H9 (cell line): ENCODE measurements at regions not wholly inside any gene's neighbourhood (a gene's known extent, or its start where the extent isn't known, plus 50 kb on each side); places are given as distances from the start of the nearest gene placed in this dataset.

Experiments
- DNase-seq: peaks from one replicate; pipeline ENCODE4 v3.0.0-alpha.2; 2017
- H2AFZ ChIP-seq: one replicate; pipeline ENCODE4 v1.6.1; 2013; ENCODE audit warnings: mild to moderate bottlenecking, low read length, control low read depth, moderate library complexity
- H2AK5ac ChIP-seq: 2 replicates; pipeline ENCODE4 v1.6.1; 2013; ENCODE audit warnings: low read length, control low read depth, mixed read lengths; ENCODE audit not compliant: insufficient read length
- H2BK120ac ChIP-seq: one replicate; pipeline ENCODE4 v1.6.1; 2013; ENCODE audit warnings: low read depth, mild to moderate bottlenecking, low read length, control low read depth, inconsistent platforms; ENCODE audit not compliant: poor library complexity, severe bottlenecking
- H2BK12ac ChIP-seq: 2 replicates; pipeline ENCODE4 v1.6.1; 2013; ENCODE audit warnings: low read length, control low read depth, mixed read lengths, low read depth; ENCODE audit not compliant: insufficient read length
- H2BK15ac ChIP-seq: 2 replicates; pipeline ENCODE4 v1.6.1; 2013; ENCODE audit warnings: low read depth, low read length, control low read depth
- H2BK20ac ChIP-seq: one replicate; pipeline ENCODE4 v1.6.1; 2013; ENCODE audit warnings: low read depth, mild to moderate bottlenecking, low read length, control low read depth, inconsistent platforms; ENCODE audit not compliant: poor library complexity, severe bottlenecking
- H2BK5ac ChIP-seq: 2 replicates; pipeline ENCODE4 v1.6.1; 2013; ENCODE audit warnings: low read length, control low read depth, mixed read lengths; ENCODE audit not compliant: insufficient read length
- H3K14ac ChIP-seq: 2 replicates; pipeline ENCODE4 v1.6.1; 2013; ENCODE audit warnings: low read length, control low read depth; ENCODE audit not compliant: insufficient read depth
- H3K18ac ChIP-seq: 2 replicates; pipeline ENCODE4 v1.6.1; 2013; ENCODE audit warnings: low read depth, mild to moderate bottlenecking, mixed read lengths, low read length, control low read depth; ENCODE audit not compliant: insufficient read length
- H3K23ac ChIP-seq: 2 replicates; pipeline ENCODE4 v1.6.1; 2013; ENCODE audit warnings: low read length, control low read depth, mixed read lengths, low read depth; ENCODE audit not compliant: insufficient read length
- H3K23me2 ChIP-seq: 2 replicates; pipeline ENCODE4 v1.6.1; 2013; ENCODE audit warnings: low read depth, mild to moderate bottlenecking, mixed read lengths, low read length, control low read depth; ENCODE audit not compliant: insufficient read length, poor library complexity, severe bottlenecking
- H3K27ac ChIP-seq: 2 replicates; pipeline ENCODE4 v1.5.1; 2013; ENCODE audit warnings: low read length, control low read depth, mixed read lengths, low read depth; ENCODE audit not compliant: insufficient read length
- H3K27me3 ChIP-seq: 2 replicates; pipeline ENCODE4 v1.6.1; 2013; ENCODE audit warnings: low read length, control low read depth, inconsistent platforms; ENCODE audit not compliant: insufficient read depth
- H3K4ac ChIP-seq: 2 replicates; pipeline ENCODE4 v1.6.1; 2013; ENCODE audit warnings: low read depth, mild to moderate bottlenecking, control low read depth, inconsistent platforms, low read length, moderate library complexity
- H3K4me1 ChIP-seq: 2 replicates; pipeline ENCODE4 v1.6.1; 2013; ENCODE audit warnings: low read length, control low read depth, inconsistent platforms; ENCODE audit not compliant: insufficient read depth
- H3K4me2 ChIP-seq: 2 replicates; pipeline ENCODE4 v1.6.1; 2013; ENCODE audit warnings: low read length, control low read depth, mixed read lengths; ENCODE audit not compliant: insufficient read length, insufficient read depth
- H3K56ac ChIP-seq: 2 replicates; pipeline ENCODE4 v1.6.1; 2013; ENCODE audit warnings: low read depth, mild to moderate bottlenecking, mixed read lengths, low read length, control low read depth; ENCODE audit not compliant: insufficient read length
- H3K79me1 ChIP-seq: 2 replicates; pipeline ENCODE4 v1.6.1; 2013; ENCODE audit warnings: low read depth, mild to moderate bottlenecking, moderate library complexity, low read length, control low read depth, inconsistent platforms; ENCODE audit not compliant: insufficient read depth, poor library complexity, severe bottlenecking
- H3K79me2 ChIP-seq: 2 replicates; pipeline ENCODE4 v1.6.1; 2013; ENCODE audit warnings: low read length, control low read depth, inconsistent platforms; ENCODE audit not compliant: insufficient read depth
- H3K9ac ChIP-seq: 2 replicates; pipeline ENCODE4 v1.6.1; 2013; ENCODE audit warnings: low read length, control low read depth, mixed read lengths; ENCODE audit not compliant: insufficient read length; ENCODE audit errors: extremely low read depth
- H3K9me3 ChIP-seq: one replicate; pipeline ENCODE4 v1.6.1; 2013; ENCODE audit warnings: low read depth, low read length, inconsistent platforms; ENCODE audit not compliant: control insufficient read depth
- H3T11ph ChIP-seq: one replicate; pipeline ENCODE4 v1.6.1; 2013; ENCODE audit warnings: mild to moderate bottlenecking, low read length, control low read depth, inconsistent platforms
- H4K20me1 ChIP-seq: one replicate; pipeline ENCODE4 v1.6.1; 2013; ENCODE audit not compliant: control insufficient read depth, insufficient read length, insufficient read depth
- H4K5ac ChIP-seq: 2 replicates; pipeline ENCODE4 v1.6.1; 2013; ENCODE audit warnings: low read depth, mild to moderate bottlenecking, mixed read lengths, low read length, control low read depth; ENCODE audit not compliant: insufficient read length
- H4K8ac ChIP-seq: replicated peaks from 2 replicates; pipeline ENCODE4 v1.6.1; 2013; ENCODE audit warnings: low read length, control low read depth, mixed read lengths, low read depth; ENCODE audit not compliant: insufficient read length
- H4K91ac ChIP-seq: 2 replicates; pipeline ENCODE4 v1.6.1; 2013; ENCODE audit warnings: low read depth, mild to moderate bottlenecking, moderate library complexity, mixed read lengths, low read length, control low read depth; ENCODE audit not compliant: insufficient read length
- H3K27ac Mint-ChIP-seq, 3 experiments: 2 replicates in 2 of 3; 3 replicates in 1 of 3; pipeline ENCODE4 v1.8.0; 2020 to 2021; ENCODE audit warnings: mixed read lengths in 3 of 3, mild to moderate bottlenecking in 1 of 3, moderate library complexity in 1 of 3
- H3K27me3 Mint-ChIP-seq: 2 replicates; pipeline ENCODE4 v1.8.0; 2021; ENCODE audit warnings: low read depth, mild to moderate bottlenecking, moderate library complexity, mixed read lengths
- H3K36me3 Mint-ChIP-seq, 3 experiments: 2 replicates in 2 of 3; 3 replicates in 1 of 3; pipeline ENCODE4 v1.8.0; 2020 to 2021; ENCODE audit warnings: low read depth in 3 of 3, mixed read lengths in 3 of 3; ENCODE audit not compliant: insufficient read depth in 1 of 3
- H3K4me1 Mint-ChIP-seq, 2 experiments: 2 replicates each; pipeline ENCODE4 v1.8.0; 2020; ENCODE audit warnings: mixed read lengths in 2 of 2
- H3K4me3 Mint-ChIP-seq, 2 experiments: 2 replicates in 1 of 2; 3 replicates in 1 of 2; pipeline ENCODE4 v1.8.0; 2020 to 2021; ENCODE audit warnings: mild to moderate bottlenecking in 2 of 2, mixed read lengths in 2 of 2, moderate library complexity in 1 of 2
- H3K9me3 Mint-ChIP-seq, 2 experiments: 2 replicates in 1 of 2; 3 replicates in 1 of 2; pipeline ENCODE4 v1.8.0; 2020; ENCODE audit warnings: mild to moderate bottlenecking in 2 of 2, mixed read lengths in 2 of 2, moderate library complexity in 1 of 2
- WGBS: extraction: QIAGEN DNeasy Blood & Tissue Kit; methylation state at CpG from one replicate; pipeline ENCODE4 v1.1.7; 2013; ENCODE audit warnings: missing lambda C conversion rate, low lambda C conversion rate, mixed read lengths; ENCODE audit not compliant: insufficient read length; ENCODE audit errors: extremely low coverage; 5-methylcytosine and 5-hydroxymethylcytosine counted together
- TF ChIP-seq, protein P1 (sequence below): fragments of 200-600 bp; sonication (generic); conservative IDR thresholded peaks from 3 replicates; pipeline ENCODE4 v1.8.0; 2021; ENCODE audit warnings: antibody characterized with exemption, mild to moderate bottlenecking

DNA sequence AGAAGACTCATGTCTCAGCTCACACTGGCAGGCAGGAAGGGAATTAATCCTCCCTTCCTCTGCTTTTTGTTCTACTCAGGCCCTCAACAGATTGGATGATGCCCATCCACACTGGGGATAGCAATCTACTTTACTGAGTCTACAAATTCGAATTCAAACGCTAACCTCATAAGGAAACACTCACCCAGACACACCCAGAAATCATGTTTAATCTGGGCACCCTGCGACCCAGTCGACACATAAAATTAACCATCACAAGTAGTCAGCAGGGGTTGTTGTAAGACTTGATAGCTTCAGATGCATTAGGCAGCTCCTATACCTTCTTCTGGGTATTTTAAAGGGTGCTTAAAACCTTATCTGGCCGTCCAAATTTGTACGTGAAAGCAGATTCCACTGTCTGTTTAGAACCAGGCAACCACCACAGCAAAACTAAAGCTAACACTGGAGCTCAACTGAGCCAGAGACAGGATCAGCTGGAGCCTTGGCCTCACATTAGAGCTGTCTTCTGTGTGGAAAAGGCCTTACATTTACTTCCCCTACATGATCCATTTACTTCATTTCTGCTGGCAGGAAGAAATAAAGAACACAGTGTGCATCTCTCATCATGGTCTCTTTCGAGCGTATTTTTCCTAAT is 407.3 kb upstream of the PPP2R3A start:
- no peak for DNase-seq
- no peak overlapping the region for H3K18ac ChIP-seq
- H3K4me3 Mint-ChIP-seq, result no peak overlapping the region
- H4K5ac ChIP-seq, result no peak overlapping the region
- H3K36me3 Mint-ChIP-seq, result no peaks in the 10 kb centered on the region
- H3K56ac ChIP-seq, result no peak overlapping the region
- no peak overlapping the region for H2BK120ac ChIP-seq
- H3T11ph ChIP-seq, result no peak overlapping the region
- no peak overlapping the region for H3K27ac Mint-ChIP-seq
- no peak overlapping the region for H3K4ac ChIP-seq
- H3K4me2 ChIP-seq, result no peak overlapping the region
- H2AK5ac ChIP-seq, result no peak overlapping the region
- H2BK5ac ChIP-seq, result no peak overlapping the region
- no peaks in the 10 kb centered on the region for H3K79me1 ChIP-seq
- TF ChIP-seq, protein P1, sequence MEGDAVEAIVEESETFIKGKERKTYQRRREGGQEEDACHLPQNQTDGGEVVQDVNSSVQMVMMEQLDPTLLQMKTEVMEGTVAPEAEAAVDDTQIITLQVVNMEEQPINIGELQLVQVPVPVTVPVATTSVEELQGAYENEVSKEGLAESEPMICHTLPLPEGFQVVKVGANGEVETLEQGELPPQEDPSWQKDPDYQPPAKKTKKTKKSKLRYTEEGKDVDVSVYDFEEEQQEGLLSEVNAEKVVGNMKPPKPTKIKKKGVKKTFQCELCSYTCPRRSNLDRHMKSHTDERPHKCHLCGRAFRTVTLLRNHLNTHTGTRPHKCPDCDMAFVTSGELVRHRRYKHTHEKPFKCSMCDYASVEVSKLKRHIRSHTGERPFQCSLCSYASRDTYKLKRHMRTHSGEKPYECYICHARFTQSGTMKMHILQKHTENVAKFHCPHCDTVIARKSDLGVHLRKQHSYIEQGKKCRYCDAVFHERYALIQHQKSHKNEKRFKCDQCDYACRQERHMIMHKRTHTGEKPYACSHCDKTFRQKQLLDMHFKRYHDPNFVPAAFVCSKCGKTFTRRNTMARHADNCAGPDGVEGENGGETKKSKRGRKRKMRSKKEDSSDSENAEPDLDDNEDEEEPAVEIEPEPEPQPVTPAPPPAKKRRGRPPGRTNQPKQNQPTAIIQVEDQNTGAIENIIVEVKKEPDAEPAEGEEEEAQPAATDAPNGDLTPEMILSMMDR, result no peak
- H3K27me3 ChIP-seq, result no peaks in the 10 kb centered on the region
- no peak overlapping the region for H3K27ac ChIP-seq
- no peaks in the 10 kb centered on the region for H3K27me3 Mint-ChIP-seq
- no peaks in the 10 kb centered on the region for H3K9me3 ChIP-seq
- peaks cover 2 to 5% of the 10 kb centered on the region in 2 experiments; a peak in 1 of 4 replicates for H3K4me1 Mint-ChIP-seq
- no peak overlapping the region for H4K8ac ChIP-seq
- H2AFZ ChIP-seq, result no peak overlapping the region
- H3K9ac ChIP-seq, result no peak overlapping the region
- no peak overlapping the region for H2BK12ac ChIP-seq
- no peaks in the 10 kb centered on the region for H3K23me2 ChIP-seq
- no peaks in the 10 kb centered on the region for H3K9me3 Mint-ChIP-seq
- no peak overlapping the region for H3K23ac ChIP-seq
- no CpG with 5 or more reads among the region's 8 CpGs for WGBS
- no peak overlapping the region for H3K14ac ChIP-seq
- no peaks in the 10 kb centered on the region for H4K20me1 ChIP-seq
- H3K79me2 ChIP-seq, result no peaks in the 10 kb centered on the region
- no peaks in the 10 kb centered on the region; the same call in 1 of the 2 replicates for H3K4me1 ChIP-seq
- no peak overlapping the region for H2BK15ac ChIP-seq
- no peak overlapping the region for H2BK20ac ChIP-seq
- H4K91ac ChIP-seq, result no peak overlapping the region
